Ectodermal cell (in vitro differentiated cells): ENCODE measurements at regions not wholly inside any gene's neighbourhood (a gene's known extent, or its start where the extent isn't known, plus 50 kb on each side); places are given as distances from the start of the nearest gene placed in this dataset.

Experiments
- H3K27ac ChIP-seq: 2 replicates; pipeline ENCODE4 v1.7.0; 2013; ENCODE audit warnings: mild to moderate bottlenecking, low read depth, low read length; ENCODE audit not compliant: insufficient read depth, poor library complexity, severe bottlenecking
- H3K27me3 ChIP-seq: 2 replicates; pipeline ENCODE4 v1.7.0; 2013; ENCODE audit warnings: mild to moderate bottlenecking, low read length; ENCODE audit not compliant: insufficient read depth, control insufficient read depth, poor library complexity, severe bottlenecking
- H3K36me3 ChIP-seq: one replicate; pipeline ENCODE4 v1.7.0; 2013; ENCODE audit warnings: low read length; ENCODE audit not compliant: control insufficient read depth, insufficient read depth
- H3K4me1 ChIP-seq: one replicate; pipeline ENCODE4 v1.7.0; 2013; ENCODE audit warnings: low read length; ENCODE audit not compliant: control insufficient read depth, insufficient read depth
- H3K4me3 ChIP-seq: 2 replicates; pipeline ENCODE4 v1.7.0; 2013; ENCODE audit warnings: low read depth, low read length, control low read depth; ENCODE audit not compliant: insufficient read depth
- H3K9me3 ChIP-seq: 2 replicates; pipeline ENCODE4 v1.7.0; 2013; ENCODE audit warnings: mild to moderate bottlenecking, low read length, moderate library complexity; ENCODE audit not compliant: control insufficient read depth
- WGBS, 2 experiments: methylation state at CpG; one replicate each; pipeline ENCODE4 v1.1.7; 2013; ENCODE audit warnings: missing lambda C conversion rate in 2 of 2; 5-methylcytosine and 5-hydroxymethylcytosine counted together

GRCh38 chr2:2569306-2569705, 238.2 kb upstream of the MYT1L start:
- no peak overlapping the region for H3K4me3 ChIP-seq
- H3K27ac ChIP-seq: no peak overlapping the region
- no peaks in the 10 kb centered on the region for H3K36me3 ChIP-seq
- H3K27me3 ChIP-seq: no peaks in the 10 kb centered on the region
- WGBS, 2 experiments: 92 to 94% methylated on average over 11 of the region's 11 CpGs
- H3K4me1 ChIP-seq: peaks cover 4% of the 10 kb centered on the region
- H3K9me3 ChIP-seq: no peaks in the 10 kb centered on the region

- peaks cover 4% of the 10 kb centered on the region for H3K4me1 ChIP-seq
- H3K27ac ChIP-seq: no peak overlapping the region
- 96 to 98% methylated on average over 9 of the region's 9 CpGs for WGBS, 2 experiments
- no peaks in the 10 kb centered on the region for H3K27me3 ChIP-seq
- no peaks in the 10 kb centered on the region for H3K36me3 ChIP-seq
- no peak overlapping the region for H3K4me3 ChIP-seq
- H3K9me3 ChIP-seq: no peaks in the 10 kb centered on the region
Measured at GRCh38 chr2:2568411-2568810, 237.3 kb upstream of the MYT1L start.

GRCh38 chr2:2567776-2568175, 236.7 kb upstream of the MYT1L start:
- Histone ChIP-seq H3K36me3 (no peaks in the 10 kb centered on the region), H3K9me3 (no peaks in the 10 kb centered on the region), H3K27me3 (no peaks in the 10 kb centered on the region), H3K4me3 (no peak overlapping the region), H3K4me1 (peaks cover 4% of the 10 kb centered on the region), H3K27ac (no peak overlapping the region)
- 93% methylated on average over 15 of the region's 15 CpGs for whole genome bisulfite sequencing, 2 experiments

- 94 to 96% methylated on average over 26 of the region's 26 CpGs for WGBS, 2 experiments
- H3K9me3 ChIP-seq: no peaks in the 10 kb centered on the region
- no peak overlapping the region for H3K27ac ChIP-seq
- H3K4me3 ChIP-seq: no peak overlapping the region
- no peaks in the 10 kb centered on the region for H3K27me3 ChIP-seq
- peaks cover 2% of the 10 kb centered on the region for H3K4me1 ChIP-seq
- H3K36me3 ChIP-seq: no peaks in the 10 kb centered on the region
Measured at GRCh38 chr2:2566396-2567323, 235.6 kb upstream of the MYT1L start.

GRCh38 chr2:2565671-2566070, 234.6 kb upstream of the MYT1L start:
- Histone ChIP-seq H3K4me1 (no peaks in the 10 kb centered on the region), H3K27me3 (no peaks in the 10 kb centered on the region), H3K4me3 (no peak overlapping the region), H3K36me3 (no peaks in the 10 kb centered on the region), H3K9me3 (no peaks in the 10 kb centered on the region), H3K27ac (no peak overlapping the region)
- 93% methylated on average over 16 of the region's 16 CpGs for WGBS, 2 experiments

- 77 to 78% methylated on average over 24 of the region's 24 CpGs for WGBS, 2 experiments
- H3K27ac ChIP-seq: no peak overlapping the region
- no peaks in the 10 kb centered on the region for H3K9me3 ChIP-seq
- H3K4me3 ChIP-seq: no peak overlapping the region
- no peaks in the 10 kb centered on the region for H3K4me1 ChIP-seq
- H3K27me3 ChIP-seq: no peaks in the 10 kb centered on the region
- no peaks in the 10 kb centered on the region for H3K36me3 ChIP-seq
Measured at GRCh38 chr2:2564300-2565078, 233.4 kb upstream of the MYT1L start.

GRCh38 chr2:2563309-2563860, 232.3 kb upstream of the MYT1L start:
- no peaks in the 10 kb centered on the region for H3K9me3 ChIP-seq
- 88 to 93% methylated on average over 8 of the region's 8 CpGs for WGBS, 2 experiments
- no peak overlapping the region for H3K4me3 ChIP-seq
- no peaks in the 10 kb centered on the region for H3K27me3 ChIP-seq
- H3K4me1 ChIP-seq: no peaks in the 10 kb centered on the region
- no peak overlapping the region for H3K27ac ChIP-seq
- H3K36me3 ChIP-seq: no peaks in the 10 kb centered on the region

GRCh38 chr2:2562867-2563266, 231.8 kb upstream of the MYT1L start:
- Histone ChIP-seq H3K27ac (no peak overlapping the region), H3K4me3 (no peak overlapping the region), H3K36me3 (no peaks in the 10 kb centered on the region), H3K27me3 (no peaks in the 10 kb centered on the region), H3K4me1 (no peaks in the 10 kb centered on the region), H3K9me3 (no peaks in the 10 kb centered on the region)
- 74 to 83% methylated on average over 5 of the region's 5 CpGs for WGBS, 2 experiments

- Histone ChIP-seq H3K4me1 (no peaks in the 10 kb centered on the region), H3K36me3 (no peaks in the 10 kb centered on the region), H3K4me3 (no peak overlapping the region), H3K27ac (no peak overlapping the region), H3K9me3 (no peaks in the 10 kb centered on the region), H3K27me3 (no peaks in the 10 kb centered on the region)
- WGBS, 2 experiments: 92 to 96% methylated on average over 14 of the region's 14 CpGs
Measured at GRCh38 chr2:2561346-2562095, 230.4 kb upstream of the MYT1L start.
